A673 (cell line): ENCODE measurements at regions not wholly inside any gene's neighbourhood (a gene's known extent, or its start where the extent isn't known, plus 50 kb on each side); places are given as distances from the start of the nearest gene placed in this dataset.
"Not testable (repeated sequence)": the region's sequence is repeated elsewhere in the genome, so short reads cannot be mapped to it uniquely, and the experiment has no call there.

Source experiments
- BruUV-seq: library from RNA; stranded (reverse); fragments of 400-500 nt; replicated peaks from 2 replicates; lab custom pipeline; 2021; lab: Mats Ljungman, UMichigan
- CTCF ChIA-PET: fragments of 300-600 bp; sonication (Branson Sonifier 250); formaldehyde crosslinking; loops from one replicate; lab custom pipeline; 2022; ENCODE audit warnings: antibody characterized with exemption; lab: Charles Lee
- POLR2A ChIA-PET: fragments of 300-600 bp; sonication (Branson Sonifier 250); formaldehyde crosslinking; loops from one replicate; lab custom pipeline; 2022; ENCODE audit warnings: antibody characterized with exemption; ENCODE audit not compliant: low non-redundant PET; lab: Charles Lee
- DNase-seq: peaks from one replicate; pipeline ENCODE4 v3.0.0-alpha.2; 2015; ENCODE audit warnings: low spot score
- H3K27ac ChIP-seq: fragments of 200-600 bp; sonication (generic); 2 replicates; pipeline ENCODE4 v1.5.1; 2016; ENCODE audit warnings: mixed run types, low read depth, mild to moderate bottlenecking, mixed read lengths, antibody characterized with exemption, low read length; ENCODE audit not compliant: poor library complexity, severe bottlenecking
- H3K27me3 ChIP-seq: fragments of 200-600 bp; sonication (generic); replicated peaks from 2 replicates; pipeline ENCODE4 v1.6.1; 2017; ENCODE audit warnings: mixed run types, low read depth, mild to moderate bottlenecking, mixed read lengths, antibody characterized with exemption, low read length; ENCODE audit not compliant: insufficient read depth, poor library complexity
- H3K36me3 ChIP-seq: fragments of 200-600 bp; sonication (generic); 2 replicates; pipeline ENCODE4 v1.6.1; 2016; ENCODE audit warnings: mixed run types, mild to moderate bottlenecking, mixed read lengths, antibody characterized with exemption, low read length; ENCODE audit not compliant: insufficient read depth, poor library complexity, severe bottlenecking
- H3K4me1 ChIP-seq: fragments of 200-600 bp; sonication (generic); 2 replicates; pipeline ENCODE4 v1.6.1; 2017; ENCODE audit warnings: mixed run types, mild to moderate bottlenecking, mixed read lengths, antibody characterized with exemption, low read length; ENCODE audit not compliant: insufficient read depth, poor library complexity, severe bottlenecking
- H3K4me3 ChIP-seq: fragments of 200-600 bp; sonication (generic); 2 replicates; pipeline ENCODE4 v1.5.1; 2016; ENCODE audit warnings: low read depth, mixed run types, mild to moderate bottlenecking, mixed read lengths, low read length; ENCODE audit not compliant: poor library complexity, severe bottlenecking
- H3K9me3 ChIP-seq: fragments of 200-600 bp; sonication (generic); 2 replicates; pipeline ENCODE4 v1.6.1; 2016; ENCODE audit warnings: mixed run types, low read depth, mild to moderate bottlenecking, mixed read lengths, antibody characterized with exemption, low read length; ENCODE audit not compliant: poor library complexity, severe bottlenecking
- CTCF ChIP-seq: fragments of 300-800, 200-600 bp; sonication (generic); conservative IDR thresholded peaks from 2 replicates; pipeline ENCODE4 v1.5.1; 2017; ENCODE audit warnings: low read depth, mild to moderate bottlenecking, antibody characterized with exemption, low read length, moderate library complexity, mixed read lengths
- EZH2 ChIP-seq: fragments of 200-600 bp; sonication (generic); IDR thresholded peaks from 2 replicates; pipeline ENCODE4 v1.6.1; 2017; ENCODE audit warnings: borderline replicate concordance, low read depth, mild to moderate bottlenecking, mixed read lengths, antibody characterized with exemption, low read length; ENCODE audit not compliant: poor library complexity, severe bottlenecking
- intact Hi-C: fragments of 100-400 bp; cut with micrococcal nuclease; formaldehyde crosslinking; loops from one replicate; pipeline ENCODE4 v1.10.0; 2022; ENCODE audit not compliant: unreplicated experiment

DNA sequence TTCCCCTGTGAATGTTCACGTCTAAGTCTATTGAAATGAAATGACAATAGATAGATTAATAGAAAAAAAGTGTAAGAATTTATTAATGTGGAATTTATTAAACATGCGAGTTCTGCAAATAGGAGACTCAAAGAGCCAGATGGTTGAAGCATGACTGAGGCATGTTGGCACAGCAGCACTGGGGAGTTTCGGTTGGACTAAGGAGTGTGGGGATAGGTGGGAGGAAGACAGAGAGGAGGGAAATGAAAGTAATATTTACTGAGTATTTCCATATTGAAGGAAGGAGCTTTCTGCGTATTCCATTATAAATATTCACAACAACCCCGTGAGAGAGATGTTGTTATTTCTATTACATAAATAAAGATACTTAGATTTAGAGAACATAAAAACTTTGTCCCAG is 79.5 kb upstream of the ZNF644 start:
- peaks cover 6% of the 10 kb centered on the region for H3K4me1 ChIP-seq
- H3K27ac ChIP-seq: no peak overlapping the region
- H3K36me3 ChIP-seq: no peaks in the 10 kb centered on the region
- ChIA-PET CTCF (no interaction called here), POLR2A (no interaction called here)
- no peak for TF ChIP-seq EZH2
- no peak for TF ChIP-seq CTCF
- DNase-seq: no peak
- intact Hi-C loops: no loop called here
- H3K9me3 ChIP-seq: no peaks in the 10 kb centered on the region
- H3K4me3 ChIP-seq: no peak overlapping the region
- no peaks in the 10 kb centered on the region for H3K27me3 ChIP-seq
- no TSS peak for BruUV-seq

- DNase-seq: no peak
- intact Hi-C loops: no loop called here
- no TSS peak for BruUV-seq
- Histone ChIP-seq H3K9me3 (no peaks in the 10 kb centered on the region), H3K4me3 (no peak overlapping the region), H3K36me3 (no peaks in the 10 kb centered on the region), H3K4me1 (peaks cover 6% of the 10 kb centered on the region), H3K27ac (no peak overlapping the region), H3K27me3 (no peaks in the 10 kb centered on the region)
- ChIA-PET POLR2A (interaction anchor here (0.5 kb wide), 1 partner anchor 24 kb away, joined by 3 read pairs; no protein-coding TSS in a partner anchor), CTCF (no interaction called here)
- TF ChIP-seq EZH2 (no peak), CTCF (no peak)
These were observed 78.1 kb upstream of the ZNF644 start for GRCh38 chr1:91099746-91100621.

GRCh38 chr1:91098299-91098906 is 76.6 kb upstream of the ZNF644 start:
- H3K4me3 ChIP-seq: no peak overlapping the region
- BruUV-seq: no TSS peak
- peaks cover 6% of the 10 kb centered on the region for H3K4me1 ChIP-seq
- CTCF ChIA-PET: no interaction called here
- H3K36me3 ChIP-seq: no peaks in the 10 kb centered on the region
- H3K27me3 ChIP-seq: no peaks in the 10 kb centered on the region
- POLR2A ChIA-PET: interaction anchor here (0.6 kb wide), 1 partner anchor 121 kb away, joined by 5 read pairs; no protein-coding TSS in a partner anchor
- H3K27ac ChIP-seq: no peak overlapping the region
- intact Hi-C loops: no loop called here
- TF ChIP-seq EZH2 (no peak), CTCF (no peak)
- H3K9me3 ChIP-seq: no peaks in the 10 kb centered on the region
- DNase-seq: peak; percentile 56

DNA sequence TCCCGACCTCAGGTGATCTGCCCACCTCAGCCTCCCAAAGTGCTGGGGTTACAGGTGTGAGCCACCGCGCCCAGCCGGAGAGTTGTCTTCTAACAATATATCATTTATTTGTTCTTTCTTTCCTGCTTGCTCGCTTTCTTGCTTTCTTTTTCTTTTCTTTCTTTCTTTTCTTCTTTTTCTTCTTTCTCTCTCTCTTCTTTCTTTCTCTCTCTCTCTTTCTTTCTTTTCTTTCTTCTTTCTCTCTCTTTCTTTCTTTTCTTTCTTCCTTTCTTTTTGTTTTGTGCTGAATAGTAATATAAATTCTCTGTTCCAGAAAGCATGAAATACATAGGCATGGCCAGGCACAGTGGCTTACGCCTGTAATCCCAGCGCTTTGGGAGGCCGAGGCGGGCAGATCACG is 73.5 kb upstream of the ZNF644 start:
- BruUV-seq, H3K4me3 ChIP-seq, H3K27me3 ChIP-seq, CTCF ChIA-PET, POLR2A ChIA-PET, H3K4me1 ChIP-seq, H3K36me3 ChIP-seq, H3K27ac ChIP-seq, DNase-seq, intact Hi-C loops, H3K9me3 ChIP-seq: not testable (repeated sequence)
